ENCODE measurements at regions not wholly inside any gene's neighbourhood (a gene's known extent, or its start where the extent isn't known, plus 50 kb on each side); places are given as distances from the start of the nearest gene placed in this dataset.
"Not testable (repeated sequence)": the region's sequence is repeated elsewhere in the genome, so short reads cannot be mapped to it uniquely, and the experiment has no call there.

- FAIRE-seq (peak; percentile 81), DNase-seq (ENCODE audit: insufficient read length, low spot score) (peak; percentile 62)
- peak; percentile 93 for TF ChIP-seq POLR2A (IDR thresholded peaks at IDR 0.05; ENCODE audit: low read depth, low read length)
These were observed 154.6 kb downstream of the CCDC74A start for GRCh38 chr2:131682122-131682944.

GRCh38 chr2:131682945-131683330 is 155.2 kb downstream of the CCDC74A start:
- DNase-seq (ENCODE audit: insufficient read length, low spot score); FAIRE-seq: not testable (repeated sequence)

- FAIRE-seq, result peak; percentile 88
- DNase-seq (ENCODE audit: insufficient read length, low spot score), result not testable (repeated sequence)
These were observed 157.1 kb downstream of the CCDC74A start for GRCh38 chr2:131684631-131685316.

DNA sequence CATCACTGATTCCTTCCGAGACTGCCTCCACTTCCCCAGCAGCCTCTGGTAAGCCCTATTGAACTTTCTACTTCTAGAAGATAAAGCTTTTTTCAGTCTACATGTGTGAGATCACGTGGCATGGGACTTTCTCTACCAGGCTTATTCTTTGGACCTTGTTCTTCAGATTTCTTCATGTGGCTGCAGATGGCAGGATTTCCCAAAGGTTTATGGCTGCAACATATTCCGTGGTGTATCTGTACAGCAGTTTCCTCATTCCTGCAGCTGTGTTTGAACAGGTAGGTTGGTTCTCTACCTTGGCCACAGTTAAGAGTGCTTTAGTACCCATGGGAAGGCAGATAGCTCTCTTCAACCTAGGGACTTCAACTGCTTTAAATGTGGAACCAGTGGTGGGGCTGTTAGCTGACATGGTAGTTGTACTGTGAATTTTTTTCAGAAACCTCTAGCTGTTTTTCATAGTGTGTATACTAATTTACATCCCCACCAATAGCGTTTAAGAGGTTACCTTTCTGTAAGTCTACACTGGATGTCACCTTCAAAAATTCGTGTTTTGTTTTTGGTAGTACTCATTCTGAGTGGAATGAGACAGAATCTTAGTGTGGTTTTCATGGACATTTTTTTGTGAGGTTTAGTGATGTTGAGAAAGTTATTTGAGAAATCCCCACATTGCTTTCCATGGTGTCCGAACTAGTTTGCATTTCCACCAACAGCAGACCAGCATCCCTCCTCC is 158.6 kb downstream of the CCDC74A start:
- not testable (repeated sequence) for DNase-seq (ENCODE audit: insufficient read length, low spot score)
- FAIRE-seq, result peak; percentile 30

DNA sequence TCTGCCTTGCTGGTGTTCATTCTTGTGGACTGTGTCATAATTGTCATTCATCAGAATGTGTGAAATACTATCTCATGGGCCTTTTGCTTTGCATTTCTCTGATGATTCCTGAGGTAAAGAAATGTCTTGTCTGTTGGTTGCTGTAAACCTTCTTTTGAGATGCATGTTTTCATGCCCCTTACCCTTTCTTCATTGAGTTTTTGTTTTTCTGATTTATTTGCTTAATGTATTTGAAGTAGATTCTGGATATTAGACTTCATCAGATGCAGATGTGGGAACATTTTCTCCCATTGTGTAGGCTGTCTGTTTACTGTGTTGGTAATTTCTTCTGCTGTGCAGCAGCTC is 159.2 kb downstream of the CCDC74A start:
- FAIRE-seq; DNase-seq (ENCODE audit: insufficient read length, low spot score): not testable (repeated sequence)

GRCh38 chr2:131689066-131689465 is 161.4 kb downstream of the CCDC74A start:
- FAIRE-seq, result not testable (repeated sequence)

DNA sequence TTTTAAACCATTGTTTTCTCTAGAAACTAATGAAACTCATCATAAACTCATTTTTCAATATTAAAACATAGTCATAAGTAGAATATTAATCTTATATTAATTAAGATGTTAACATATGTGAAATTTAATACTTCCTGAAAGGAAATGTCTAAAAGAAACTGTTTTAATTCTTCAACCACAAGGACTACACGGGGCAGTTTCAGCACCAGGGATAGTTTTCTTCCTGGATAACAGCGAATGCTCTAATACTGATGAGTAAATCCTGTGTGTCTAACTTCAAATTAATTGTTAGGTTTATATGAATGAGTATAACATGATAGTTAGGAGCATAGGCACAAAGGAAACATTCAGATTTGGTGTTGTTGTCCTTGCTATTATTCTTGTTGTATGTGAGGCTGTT is 183.6 kb downstream of the CCDC74A start:
- DNase-seq (ENCODE audit: insufficient read length, low spot score); FAIRE-seq: not testable (repeated sequence)

More at GRCh38 chr2:131689066-131689465, 161.4 kb downstream of the CCDC74A start:
- not testable (repeated sequence) for DNase-seq (ENCODE audit: insufficient read length, low spot score)

GRCh38 chr2:131717907-131718306 is 190.2 kb downstream of the CCDC74A start:
- not testable (repeated sequence) for DNase-seq (ENCODE audit: insufficient read length, low spot score); FAIRE-seq

DNA sequence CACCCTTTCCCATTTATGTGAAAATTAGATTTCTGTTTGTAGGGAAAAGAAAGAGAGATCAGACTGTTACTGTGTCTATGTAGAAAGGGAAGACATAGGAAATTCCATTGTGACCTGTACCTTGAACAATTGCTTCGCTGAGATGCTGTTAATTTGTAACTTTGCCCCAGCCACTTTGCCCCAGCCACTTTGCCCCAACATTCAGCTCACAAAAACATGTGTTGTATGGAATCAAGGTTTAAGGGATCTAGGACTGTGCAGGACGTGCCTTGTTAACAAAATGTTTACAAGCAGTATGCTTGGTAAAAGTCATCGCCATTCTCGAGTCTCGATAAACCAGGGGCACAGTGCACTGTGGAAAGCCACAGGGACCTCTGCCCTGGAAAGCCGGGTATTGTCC is 193.5 kb downstream of the CCDC74A start:
- FAIRE-seq; DNase-seq (ENCODE audit: insufficient read length, low spot score): not testable (repeated sequence)

- not testable (repeated sequence) for FAIRE-seq; DNase-seq (ENCODE audit: insufficient read length, low spot score)
These were observed 194.6 kb downstream of the CCDC74A start for GRCh38 chr2:131722256-131722655.

- DNase-seq (ENCODE audit: insufficient read length, low spot score), result no peak
- no peak for FAIRE-seq
- no peak for TF ChIP-seq POLR2A (IDR thresholded peaks at IDR 0.05; ENCODE audit: low read depth, low read length)
These were observed 196.3 kb downstream of the CCDC74A start for GRCh38 chr2:131724019-131724418.

DNA sequence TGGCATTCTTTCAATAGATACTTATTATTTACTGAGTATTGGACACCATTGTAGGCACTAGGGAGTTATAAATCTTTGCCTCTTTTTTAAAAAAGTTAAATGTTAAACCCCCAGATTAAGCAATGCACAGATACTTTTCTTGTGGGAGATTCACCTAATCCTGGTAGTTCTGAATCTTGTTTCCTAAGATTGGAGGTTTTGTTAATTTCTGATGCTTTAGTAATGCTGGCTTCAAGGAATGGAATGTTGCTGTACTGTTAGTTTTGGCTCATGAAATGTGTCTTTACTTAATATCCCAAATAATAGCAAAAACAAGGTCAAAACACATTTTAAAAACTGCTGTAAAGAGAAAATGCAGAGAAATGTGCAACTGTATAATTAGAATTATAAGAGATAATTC is 200.8 kb downstream of the CCDC74A start:
- not testable (repeated sequence) for FAIRE-seq; DNase-seq (ENCODE audit: insufficient read length, low spot score)

DNA sequence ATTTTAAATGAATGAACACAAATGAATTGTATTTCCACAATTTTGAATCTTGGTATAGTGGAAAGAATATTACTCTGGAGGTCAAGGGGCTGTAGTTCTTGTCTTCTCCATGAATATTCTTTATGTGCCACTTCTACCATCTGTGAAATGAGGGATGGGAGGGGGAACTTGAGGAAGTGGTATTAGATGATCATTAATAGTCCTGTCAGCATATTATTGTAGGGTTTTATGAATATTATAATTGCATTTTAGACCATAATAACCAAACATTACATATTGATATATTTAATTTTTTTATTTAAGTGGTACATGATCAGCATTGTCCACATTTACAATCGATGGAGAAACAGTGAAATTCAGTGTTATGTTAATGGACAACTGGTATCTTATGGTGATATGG is 205.8 kb downstream of the CCDC74A start:
- DNase-seq (ENCODE audit: insufficient read length, low spot score); FAIRE-seq: not testable (repeated sequence)

- FAIRE-seq; DNase-seq (ENCODE audit: insufficient read length, low spot score): not testable (repeated sequence)
These were observed 208.7 kb downstream of the CCDC74A start for GRCh38 chr2:131736406-131736805.

- not testable (repeated sequence) for FAIRE-seq
These were observed 210.8 kb downstream of the CCDC74A start for GRCh38 chr2:131738533-131738932.

DNA sequence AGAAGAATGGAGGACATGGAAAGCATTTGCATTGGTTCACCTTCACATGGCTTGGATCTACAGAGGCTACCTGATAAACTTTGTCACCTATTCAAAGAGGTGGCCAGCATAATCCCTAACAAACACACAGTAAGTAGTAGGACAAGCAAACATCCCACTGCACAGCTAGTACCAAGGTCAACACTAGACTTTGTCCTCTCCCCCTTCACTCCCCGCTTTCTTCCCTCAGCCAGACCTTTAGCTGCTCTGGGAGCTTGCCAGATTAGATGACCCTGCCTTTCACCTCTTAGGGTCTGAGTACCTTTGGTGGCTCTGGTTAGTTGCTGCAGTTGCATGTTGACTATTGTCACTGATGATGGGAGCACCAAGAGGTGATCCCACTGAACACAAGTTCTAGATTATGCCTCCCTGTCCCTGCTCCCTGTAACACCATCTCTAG is 211.3 kb downstream of the CCDC74A start:
- not testable (repeated sequence) for FAIRE-seq; DNase-seq (ENCODE audit: insufficient read length, low spot score)

More at GRCh38 chr2:131738533-131738932, 210.8 kb downstream of the CCDC74A start:
- DNase-seq (ENCODE audit: insufficient read length, low spot score), result not testable (repeated sequence)
